H1 (cell line): ENCODE measurements at regions not wholly inside any gene's neighbourhood (a gene's known extent, or its start where the extent isn't known, plus 50 kb on each side); places are given as distances from the start of the nearest gene placed in this dataset.

Experiments used
- SUZ12 ChIP-seq: fragments of 200-600 bp; sonication (generic); IDR thresholded peaks from 2 replicates; pipeline ENCODE4 v1.6.1; 2012; ENCODE audit warnings: mild to moderate bottlenecking, inconsistent platforms, low read length, moderate library complexity, mixed read lengths
- TF ChIP-seq, protein P1 (sequence below): IDR thresholded peaks from 2 replicates; pipeline ENCODE4 v1.6.1; 2011; ENCODE audit warnings: low read depth, mild to moderate bottlenecking, low read length; ENCODE audit not compliant: insufficient read depth

GRCh38 chr13:78241278-78241919, 322.8 kb upstream of the EDNRB start:
- no peak for TF ChIP-seq SUZ12
- TF ChIP-seq, protein P1, sequence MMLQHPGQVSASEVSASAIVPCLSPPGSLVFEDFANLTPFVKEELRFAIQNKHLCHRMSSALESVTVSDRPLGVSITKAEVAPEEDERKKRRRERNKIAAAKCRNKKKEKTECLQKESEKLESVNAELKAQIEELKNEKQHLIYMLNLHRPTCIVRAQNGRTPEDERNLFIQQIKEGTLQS: no peak
